ENCODE measurements at regions not wholly inside any gene's neighbourhood (a gene's known extent, or its start where the extent isn't known, plus 50 kb on each side); places are given as distances from the start of the nearest gene placed in this dataset.

- no peak overlapping the region for H3K4me3 ChIP-seq (ENCODE audit: low read depth, low read length)
- H3K9me3 ChIP-seq (ENCODE audit: control insufficient read depth, insufficient read depth, low read depth, low read length), result no peaks in the 10 kb centered on the region
- H3K36me3 ChIP-seq (ENCODE audit: control insufficient read depth, insufficient read depth, low read length), result no peaks in the 10 kb centered on the region
- no peaks in the 10 kb centered on the region for H3K27me3 ChIP-seq (ENCODE audit: control insufficient read depth, insufficient read depth, low read length)
- H3K9ac ChIP-seq (ENCODE audit: low read length), result no peak overlapping the region
- no peaks in the 10 kb centered on the region for H3K4me1 ChIP-seq (ENCODE audit: control insufficient read depth, insufficient read depth, low read length)
- H3K27ac ChIP-seq (ENCODE audit: low read depth, low read length), result no peak overlapping the region
Observed at GRCh38 chr7:115883629-115884028, 146.9 kb downstream of the TFEC start.

- H3K4me1 ChIP-seq (ENCODE audit: control insufficient read depth, insufficient read depth, low read length), result no peaks in the 10 kb centered on the region
- no peak overlapping the region for H3K9ac ChIP-seq (ENCODE audit: low read length)
- H3K4me3 ChIP-seq (ENCODE audit: low read depth, low read length), result no peak overlapping the region
- H3K36me3 ChIP-seq (ENCODE audit: control insufficient read depth, insufficient read depth, low read length), result no peaks in the 10 kb centered on the region
- H3K27ac ChIP-seq (ENCODE audit: low read depth, low read length), result 0 out of 2 replicates have a peak overlapping the region, but pooled peaks have one; percentile 38
- H3K27me3 ChIP-seq (ENCODE audit: control insufficient read depth, insufficient read depth, low read length), result no peaks in the 10 kb centered on the region
- no peaks in the 10 kb centered on the region for H3K9me3 ChIP-seq (ENCODE audit: control insufficient read depth, insufficient read depth, low read depth, low read length)
Observed at GRCh38 chr7:115881476-115881875, 149.1 kb downstream of the TFEC start.

- Histone ChIP-seq H3K36me3 (ENCODE audit: control insufficient read depth, insufficient read depth, low read length) (no peaks in the 10 kb centered on the region), H3K27me3 (ENCODE audit: control insufficient read depth, insufficient read depth, low read length) (no peaks in the 10 kb centered on the region), H3K4me1 (ENCODE audit: control insufficient read depth, insufficient read depth, low read length) (no peaks in the 10 kb centered on the region), H3K9ac (ENCODE audit: low read length) (no peak overlapping the region), H3K4me3 (ENCODE audit: low read depth, low read length) (no peak overlapping the region), H3K9me3 (ENCODE audit: control insufficient read depth, insufficient read depth, low read depth, low read length) (no peaks in the 10 kb centered on the region), H3K27ac (ENCODE audit: low read depth, low read length) (no peak overlapping the region)
Observed at GRCh38 chr7:115879171-115879570, 151.4 kb downstream of the TFEC start.

- no peaks in the 10 kb centered on the region for H3K9me3 ChIP-seq (ENCODE audit: control insufficient read depth, insufficient read depth, low read depth, low read length)
- no peaks in the 10 kb centered on the region for H3K36me3 ChIP-seq (ENCODE audit: control insufficient read depth, insufficient read depth, low read length)
- H3K4me3 ChIP-seq (ENCODE audit: low read depth, low read length), result no peak overlapping the region
- no peak overlapping the region for H3K27ac ChIP-seq (ENCODE audit: low read depth, low read length)
- no peaks in the 10 kb centered on the region for H3K27me3 ChIP-seq (ENCODE audit: control insufficient read depth, insufficient read depth, low read length)
- H3K4me1 ChIP-seq (ENCODE audit: control insufficient read depth, insufficient read depth, low read length), result no peaks in the 10 kb centered on the region
- no peak overlapping the region for H3K9ac ChIP-seq (ENCODE audit: low read length)
Observed at GRCh38 chr7:115869801-115870200, 160.8 kb downstream of the TFEC start.

- no peaks in the 10 kb centered on the region for H3K9me3 ChIP-seq (ENCODE audit: control insufficient read depth, insufficient read depth, low read depth, low read length)
- H3K4me3 ChIP-seq (ENCODE audit: low read depth, low read length), result no peak overlapping the region
- no peak overlapping the region for H3K27ac ChIP-seq (ENCODE audit: low read depth, low read length)
Observed at GRCh38 chr7:115869190-115869589, 161.4 kb downstream of the TFEC start.

GRCh38 chr7:115868369-115868768 is 162.2 kb downstream of the TFEC start:
- Histone ChIP-seq H3K9ac (ENCODE audit: low read length) (no peak overlapping the region), H3K9me3 (ENCODE audit: control insufficient read depth, insufficient read depth, low read depth, low read length) (no peaks in the 10 kb centered on the region), H3K27ac (ENCODE audit: low read depth, low read length) (no peak overlapping the region), H3K4me1 (ENCODE audit: control insufficient read depth, insufficient read depth, low read length) (no peaks in the 10 kb centered on the region), H3K36me3 (ENCODE audit: control insufficient read depth, insufficient read depth, low read length) (no peaks in the 10 kb centered on the region), H3K4me3 (ENCODE audit: low read depth, low read length) (no peak overlapping the region), H3K27me3 (ENCODE audit: control insufficient read depth, insufficient read depth, low read length) (no peaks in the 10 kb centered on the region)

More at GRCh38 chr7:115869190-115869589, 161.4 kb downstream of the TFEC start:
- no peaks in the 10 kb centered on the region for H3K4me1 ChIP-seq (ENCODE audit: control insufficient read depth, insufficient read depth, low read length)
- no peaks in the 10 kb centered on the region for H3K27me3 ChIP-seq (ENCODE audit: control insufficient read depth, insufficient read depth, low read length)
- H3K36me3 ChIP-seq (ENCODE audit: control insufficient read depth, insufficient read depth, low read length), result no peaks in the 10 kb centered on the region
- no peak overlapping the region for H3K9ac ChIP-seq (ENCODE audit: low read length)

- no peak overlapping the region for H3K4me3 ChIP-seq (ENCODE audit: low read depth, low read length)
- no peaks in the 10 kb centered on the region for H3K36me3 ChIP-seq (ENCODE audit: control insufficient read depth, insufficient read depth, low read length)
- H3K9me3 ChIP-seq (ENCODE audit: control insufficient read depth, insufficient read depth, low read depth, low read length), result no peaks in the 10 kb centered on the region
- no peak overlapping the region for H3K27ac ChIP-seq (ENCODE audit: low read depth, low read length)
- H3K4me1 ChIP-seq (ENCODE audit: control insufficient read depth, insufficient read depth, low read length), result no peaks in the 10 kb centered on the region
- H3K27me3 ChIP-seq (ENCODE audit: control insufficient read depth, insufficient read depth, low read length), result no peaks in the 10 kb centered on the region
- H3K9ac ChIP-seq (ENCODE audit: low read length), result no peak overlapping the region
Observed at GRCh38 chr7:115864082-115864481, 166.5 kb downstream of the TFEC start.

- H3K4me3 ChIP-seq (ENCODE audit: low read depth, low read length), result no peak overlapping the region
- H3K9ac ChIP-seq (ENCODE audit: low read length), result no peak overlapping the region
- H3K36me3 ChIP-seq (ENCODE audit: control insufficient read depth, insufficient read depth, low read length), result no peaks in the 10 kb centered on the region
- no peaks in the 10 kb centered on the region for H3K4me1 ChIP-seq (ENCODE audit: control insufficient read depth, insufficient read depth, low read length)
- H3K27me3 ChIP-seq (ENCODE audit: control insufficient read depth, insufficient read depth, low read length), result no peaks in the 10 kb centered on the region
- no peaks in the 10 kb centered on the region for H3K9me3 ChIP-seq (ENCODE audit: control insufficient read depth, insufficient read depth, low read depth, low read length)
- no peak overlapping the region for H3K27ac ChIP-seq (ENCODE audit: low read depth, low read length)
Observed at GRCh38 chr7:115851291-115851690, 179.3 kb downstream of the TFEC start.

GRCh38 chr7:115850774-115851173 is 179.8 kb downstream of the TFEC start:
- Histone ChIP-seq H3K4me1 (ENCODE audit: control insufficient read depth, insufficient read depth, low read length) (no peaks in the 10 kb centered on the region), H3K27ac (ENCODE audit: low read depth, low read length) (no peak overlapping the region), H3K36me3 (ENCODE audit: control insufficient read depth, insufficient read depth, low read length) (no peaks in the 10 kb centered on the region), H3K9me3 (ENCODE audit: control insufficient read depth, insufficient read depth, low read depth, low read length) (no peaks in the 10 kb centered on the region), H3K9ac (ENCODE audit: low read length) (no peak overlapping the region), H3K4me3 (ENCODE audit: low read depth, low read length) (no peak overlapping the region), H3K27me3 (ENCODE audit: control insufficient read depth, insufficient read depth, low read length) (no peaks in the 10 kb centered on the region)

- no peak overlapping the region for H3K27ac ChIP-seq (ENCODE audit: low read depth, low read length)
- H3K4me3 ChIP-seq (ENCODE audit: low read depth, low read length), result no peak overlapping the region
- H3K4me1 ChIP-seq (ENCODE audit: control insufficient read depth, insufficient read depth, low read length), result no peaks in the 10 kb centered on the region
- no peaks in the 10 kb centered on the region for H3K27me3 ChIP-seq (ENCODE audit: control insufficient read depth, insufficient read depth, low read length)
- H3K9ac ChIP-seq (ENCODE audit: low read length), result no peak overlapping the region
- no peaks in the 10 kb centered on the region for H3K9me3 ChIP-seq (ENCODE audit: control insufficient read depth, insufficient read depth, low read depth, low read length)
- H3K36me3 ChIP-seq (ENCODE audit: control insufficient read depth, insufficient read depth, low read length), result no peaks in the 10 kb centered on the region
Observed at GRCh38 chr7:115844857-115845256, 185.7 kb downstream of the TFEC start.

GRCh38 chr7:115840702-115841101 is 189.9 kb downstream of the TFEC start:
- no peaks in the 10 kb centered on the region for H3K9me3 ChIP-seq (ENCODE audit: control insufficient read depth, insufficient read depth, low read depth, low read length)
- no peaks in the 10 kb centered on the region for H3K36me3 ChIP-seq (ENCODE audit: control insufficient read depth, insufficient read depth, low read length)
- H3K4me1 ChIP-seq (ENCODE audit: control insufficient read depth, insufficient read depth, low read length), result no peaks in the 10 kb centered on the region
- no peaks in the 10 kb centered on the region for H3K27me3 ChIP-seq (ENCODE audit: control insufficient read depth, insufficient read depth, low read length)
- H3K27ac ChIP-seq (ENCODE audit: low read depth, low read length), result no peak overlapping the region
- no peak overlapping the region for H3K9ac ChIP-seq (ENCODE audit: low read length)
- no peak overlapping the region for H3K4me3 ChIP-seq (ENCODE audit: low read depth, low read length)

GRCh38 chr7:115838829-115839228 is 191.7 kb downstream of the TFEC start:
- H3K9ac ChIP-seq (ENCODE audit: low read length), result no peak overlapping the region
- H3K36me3 ChIP-seq (ENCODE audit: control insufficient read depth, insufficient read depth, low read length), result no peaks in the 10 kb centered on the region
- H3K27ac ChIP-seq (ENCODE audit: low read depth, low read length), result no peak overlapping the region
- no peaks in the 10 kb centered on the region for H3K27me3 ChIP-seq (ENCODE audit: control insufficient read depth, insufficient read depth, low read length)
- no peaks in the 10 kb centered on the region for H3K4me1 ChIP-seq (ENCODE audit: control insufficient read depth, insufficient read depth, low read length)
- H3K4me3 ChIP-seq (ENCODE audit: low read depth, low read length), result no peak overlapping the region
- no peaks in the 10 kb centered on the region for H3K9me3 ChIP-seq (ENCODE audit: control insufficient read depth, insufficient read depth, low read depth, low read length)

All from HUES6 (cell line).